Fibroblast of lung (primary cell): ENCODE measurements at regions not wholly inside any gene's neighbourhood (a gene's known extent, or its start where the extent isn't known, plus 50 kb on each side); places are given as distances from the start of the nearest gene placed in this dataset.

ENCODE experiments used
- DNase-seq, 2 donors: peaks; one replicate each; pipeline versions ENCODE4 v3.0.0 to v3.0.0-alpha.2; 2010; ENCODE audit warnings: low read depth in 2 of 2
- H2AFZ ChIP-seq: 2 replicates; pipeline ENCODE4 v1.5.1; 2012; ENCODE audit warnings: low read length, control low read depth, inconsistent platforms
- H3K27ac ChIP-seq: 2 replicates; pipeline ENCODE4 v1.5.1; 2011; ENCODE audit warnings: low read length, control low read depth; ENCODE audit not compliant: insufficient read depth
- H3K27me3 ChIP-seq: 2 replicates; pipeline ENCODE4 v1.5.1; 2011; ENCODE audit warnings: mild to moderate bottlenecking, low read length; ENCODE audit not compliant: control insufficient read depth, insufficient read depth
- H3K36me3 ChIP-seq: 2 replicates; pipeline ENCODE4 v1.5.1; 2011; ENCODE audit warnings: low read length; ENCODE audit not compliant: control insufficient read depth, insufficient read depth
- H3K4me1 ChIP-seq: 2 replicates; pipeline ENCODE4 v1.5.1; 2011; ENCODE audit warnings: low read length; ENCODE audit not compliant: control insufficient read depth, insufficient read depth; ENCODE audit errors: extremely low read depth
- H3K4me2 ChIP-seq: 2 replicates; pipeline ENCODE4 v1.5.1; 2011; ENCODE audit warnings: low read length, control low read depth; ENCODE audit not compliant: insufficient read depth; ENCODE audit errors: extremely low read depth
- H3K4me3 ChIP-seq, 4 experiments: fragments of 200-600 bp in 1 of 4; sonication (generic) in 1 of 4; replicated peaks in 1 of 4; 2 replicates each; pipeline ENCODE4 v1.5.1; 2011 to 2016; ENCODE audit warnings: low read length in 4 of 4, low read depth in 3 of 4, mild to moderate bottlenecking in 3 of 4, control low read depth in 2 of 4, inconsistent platforms in 1 of 4, mixed read lengths in 1 of 4; ENCODE audit not compliant: insufficient read depth in 1 of 4; ENCODE audit errors: control extremely low read depth in 1 of 4
- H3K79me2 ChIP-seq: 2 replicates; pipeline ENCODE4 v1.5.1; 2012; ENCODE audit warnings: mild to moderate bottlenecking, low read length, inconsistent platforms; ENCODE audit not compliant: control insufficient read depth, insufficient read depth
- H3K9ac ChIP-seq: 2 replicates; pipeline ENCODE4 v1.5.1; 2011; ENCODE audit warnings: mild to moderate bottlenecking, low read length, control low read depth; ENCODE audit not compliant: insufficient read depth
- H3K9me3 ChIP-seq: 2 replicates; pipeline ENCODE4 v1.5.1; 2012; ENCODE audit warnings: low read depth, low read length; ENCODE audit not compliant: control insufficient read depth, insufficient read depth
- H4K20me1 ChIP-seq: 2 replicates; pipeline ENCODE4 v1.5.1; 2011; ENCODE audit warnings: low read length; ENCODE audit not compliant: control insufficient read depth, insufficient read depth; ENCODE audit errors: extremely low read depth
- CTCF ChIP-seq, 2 donors: IDR thresholded peaks in 1 of 2; conservative IDR thresholded peaks in 1 of 2; 1 replicate in 1 of 2; 2 replicates in 1 of 2; pipeline ENCODE4 v1.5.1; 2011 to 2012; ENCODE audit warnings: low read length in 2 of 2, control low read depth in 1 of 2, inconsistent platforms in 1 of 2, low read depth in 1 of 2, mild to moderate bottlenecking in 1 of 2
- EZH2 ChIP-seq: IDR thresholded peaks from 2 replicates; pipeline ENCODE4 v1.5.1; 2012; ENCODE audit warnings: low read length, control low read depth, mild to moderate bottlenecking; ENCODE audit errors: missing control alignments

DNA sequence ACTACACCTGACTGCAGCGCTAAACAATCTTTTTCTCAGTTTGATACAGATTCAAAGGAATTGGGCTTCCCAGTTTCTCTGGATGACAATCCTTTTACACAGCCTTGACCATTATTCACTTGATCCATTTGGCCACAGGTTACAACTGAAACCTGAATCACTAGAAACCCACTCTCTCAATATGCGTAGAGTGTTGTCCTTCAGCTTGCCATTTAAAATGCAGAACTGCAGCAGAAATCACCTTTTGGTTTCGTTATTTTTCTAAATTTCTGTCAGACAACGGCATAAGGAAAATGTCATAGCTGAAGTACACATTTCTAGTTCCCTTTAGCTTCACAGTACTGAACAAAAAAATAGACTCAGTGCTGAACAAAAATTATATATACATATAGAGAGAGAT is 255.8 kb upstream of the TENM3 start:
- TF ChIP-seq EZH2 (no peak), CTCF (conservative IDR thresholded peaks at IDR 0.05 in 1 of 2, IDR thresholded peaks at IDR 0.05 in 1 of 2; ENCODE audit: low read depth in 1 of 2, low read length in 2 of 2) (no peak)
- no peaks in the 10 kb centered on the region for H3K27me3 ChIP-seq
- no peak overlapping the region for H3K4me3 ChIP-seq
- H3K27ac ChIP-seq = no peak overlapping the region
- H3K9me3 ChIP-seq = no peaks in the 10 kb centered on the region
- no peak overlapping the region for H3K9ac ChIP-seq
- no peaks in the 10 kb centered on the region for H3K4me1 ChIP-seq
- DNase-seq = no peak
- no peaks in the 10 kb centered on the region for H4K20me1 ChIP-seq
- no peak overlapping the region for H2AFZ ChIP-seq
- H3K79me2 ChIP-seq = no peaks in the 10 kb centered on the region
- no peak overlapping the region for H3K4me2 ChIP-seq
- no peaks in the 10 kb centered on the region for H3K36me3 ChIP-seq

DNA sequence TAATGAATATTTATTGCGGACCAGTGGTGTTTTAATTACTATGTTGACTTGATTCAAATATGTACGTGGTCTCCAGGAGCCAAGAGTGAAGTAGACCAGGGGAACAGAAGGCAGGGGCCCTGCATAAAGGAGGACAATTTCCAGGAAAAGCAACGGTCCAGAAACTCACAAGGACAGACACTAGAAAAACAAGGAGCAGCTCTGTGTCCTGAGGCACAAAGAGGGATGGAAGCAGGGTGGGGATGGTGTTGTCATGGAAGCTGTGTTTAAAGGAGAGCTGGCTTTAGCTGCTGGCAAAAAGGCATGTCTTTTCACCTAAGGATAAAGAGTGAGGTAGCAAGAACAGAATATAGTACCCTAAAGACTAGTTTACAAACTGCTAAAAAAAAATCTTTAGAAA is 254.1 kb upstream of the TENM3 start:
- DNase-seq = no peak
- Histone ChIP-seq H3K79me2 (no peaks in the 10 kb centered on the region), H3K9me3 (no peaks in the 10 kb centered on the region), H3K4me3 (no peak overlapping the region), H3K9ac (no peak overlapping the region), H3K36me3 (no peaks in the 10 kb centered on the region), H3K4me1 (no peaks in the 10 kb centered on the region), H3K27me3 (no peaks in the 10 kb centered on the region), H2AFZ (no peak overlapping the region), H3K4me2 (no peak overlapping the region), H4K20me1 (no peaks in the 10 kb centered on the region), H3K27ac (no peak overlapping the region)
- TF ChIP-seq EZH2 (no peak), CTCF (conservative IDR thresholded peaks at IDR 0.05 in 1 of 2, IDR thresholded peaks at IDR 0.05 in 1 of 2; ENCODE audit: low read depth in 1 of 2, low read length in 2 of 2) (no peak)

DNA sequence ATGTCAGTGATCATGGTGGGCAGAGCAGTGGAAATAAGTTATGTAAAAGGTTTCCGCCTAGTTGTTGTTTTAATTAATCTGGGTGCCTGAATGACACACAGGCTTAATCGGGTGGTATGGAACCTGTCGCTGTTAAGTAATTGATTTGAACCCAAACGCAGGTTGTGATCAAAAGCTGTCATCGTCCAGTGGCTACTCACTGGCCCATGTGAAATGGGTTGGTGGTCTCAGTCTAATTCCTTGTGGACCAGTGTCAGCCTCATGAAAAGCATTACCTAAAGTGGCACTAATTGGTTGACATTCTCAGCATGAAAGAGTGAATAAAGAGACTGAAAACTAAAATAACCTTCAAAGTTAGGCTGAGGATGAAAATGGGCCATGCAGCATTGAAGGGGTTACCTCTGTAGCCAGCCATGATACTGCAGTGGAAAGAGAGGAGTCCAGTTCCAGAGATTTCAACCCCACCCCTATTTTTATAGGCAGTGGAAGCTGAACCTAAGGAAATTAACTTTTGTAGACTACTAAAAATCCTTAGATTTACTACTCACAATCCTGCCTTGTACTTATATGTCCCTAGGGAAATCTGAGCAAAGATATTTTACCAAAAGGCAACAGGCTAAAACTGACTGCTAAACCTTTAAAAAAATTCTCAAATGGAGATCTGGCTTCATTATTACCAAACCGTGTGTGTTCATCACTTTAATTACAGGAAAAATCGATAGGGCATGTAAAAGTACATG is 251.7 kb upstream of the TENM3 start:
- Histone ChIP-seq H3K27me3 (no peaks in the 10 kb centered on the region), H3K9ac (no peak overlapping the region), H3K4me2 (no peak overlapping the region), H3K79me2 (no peaks in the 10 kb centered on the region), H3K27ac (no peak overlapping the region), H3K36me3 (no peaks in the 10 kb centered on the region), H3K4me3 (no peak overlapping the region), H4K20me1 (no peaks in the 10 kb centered on the region), H3K9me3 (no peaks in the 10 kb centered on the region), H3K4me1 (no peaks in the 10 kb centered on the region), H2AFZ (no peak overlapping the region)
- TF ChIP-seq CTCF (conservative IDR thresholded peaks at IDR 0.05 in 1 of 2, IDR thresholded peaks at IDR 0.05 in 1 of 2; ENCODE audit: low read depth in 1 of 2, low read length in 2 of 2) (no peak), EZH2 (no peak)
- DNase-seq = no peak
